Astrocyte of the spinal cord (primary cell): ENCODE measurements at regions not wholly inside any gene's neighbourhood (a gene's known extent, or its start where the extent isn't known, plus 50 kb on each side); places are given as distances from the start of the nearest gene placed in this dataset.
"Not testable (repeated sequence)": the region's sequence is repeated elsewhere in the genome, so short reads cannot be mapped to it uniquely, and the experiment has no call there.

Source experiments
- DNase-seq: peaks from one replicate; pipeline ENCODE4 v3.0.0; 2011; ENCODE audit warnings: low read depth, low spot score
- H3K4me3 ChIP-seq: 2 replicates; pipeline ENCODE4 v1.5.1; 2011; ENCODE audit warnings: low read depth, mild to moderate bottlenecking, low read length, moderate library complexity
- in situ Hi-C: cut with HindIII; loops from 2 replicates; pipeline ENCODE4 v1.10.0; 2017; ENCODE audit warnings: low sequenced_read_pairs
- TF ChIP-seq, protein P1 (sequence below): IDR thresholded peaks from 2 replicates; pipeline ENCODE4 v1.5.1; 2012; ENCODE audit warnings: low read depth, mild to moderate bottlenecking, low read length, inconsistent platforms

GRCh38 chr6:144782634-144783033 lies 497.5 kb downstream of the UTRN start:
- TF ChIP-seq, protein P1, sequence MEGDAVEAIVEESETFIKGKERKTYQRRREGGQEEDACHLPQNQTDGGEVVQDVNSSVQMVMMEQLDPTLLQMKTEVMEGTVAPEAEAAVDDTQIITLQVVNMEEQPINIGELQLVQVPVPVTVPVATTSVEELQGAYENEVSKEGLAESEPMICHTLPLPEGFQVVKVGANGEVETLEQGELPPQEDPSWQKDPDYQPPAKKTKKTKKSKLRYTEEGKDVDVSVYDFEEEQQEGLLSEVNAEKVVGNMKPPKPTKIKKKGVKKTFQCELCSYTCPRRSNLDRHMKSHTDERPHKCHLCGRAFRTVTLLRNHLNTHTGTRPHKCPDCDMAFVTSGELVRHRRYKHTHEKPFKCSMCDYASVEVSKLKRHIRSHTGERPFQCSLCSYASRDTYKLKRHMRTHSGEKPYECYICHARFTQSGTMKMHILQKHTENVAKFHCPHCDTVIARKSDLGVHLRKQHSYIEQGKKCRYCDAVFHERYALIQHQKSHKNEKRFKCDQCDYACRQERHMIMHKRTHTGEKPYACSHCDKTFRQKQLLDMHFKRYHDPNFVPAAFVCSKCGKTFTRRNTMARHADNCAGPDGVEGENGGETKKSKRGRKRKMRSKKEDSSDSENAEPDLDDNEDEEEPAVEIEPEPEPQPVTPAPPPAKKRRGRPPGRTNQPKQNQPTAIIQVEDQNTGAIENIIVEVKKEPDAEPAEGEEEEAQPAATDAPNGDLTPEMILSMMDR = no peak
- in situ Hi-C loops = no loop called here
- H3K4me3 ChIP-seq = no peak overlapping the region
- DNase-seq = no peak

DNA sequence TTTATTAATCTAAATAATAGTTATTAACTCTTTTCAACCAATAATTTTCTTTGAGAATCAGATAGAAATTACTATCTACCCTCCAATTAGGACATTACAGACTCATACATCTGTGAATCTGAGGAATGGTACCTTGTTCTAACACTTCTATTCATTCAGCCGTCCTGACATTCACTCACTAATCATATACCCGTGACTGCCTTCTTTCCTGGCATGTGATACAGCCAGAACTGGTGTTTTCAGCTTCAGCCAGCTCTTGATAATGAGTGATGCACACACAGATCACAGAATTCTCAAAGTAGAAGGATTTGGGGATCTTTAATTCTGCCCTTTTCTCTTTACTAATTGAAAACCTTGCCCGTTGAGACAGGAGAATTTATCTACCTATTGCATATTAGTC lies 499.9 kb downstream of the UTRN start:
- DNase-seq = no peak
- in situ Hi-C loops = no loop called here
- H3K4me3 ChIP-seq = no peak overlapping the region
- TF ChIP-seq, protein P1 = no peak

- DNase-seq = no peak
- in situ Hi-C loops = no loop called here
- H3K4me3 ChIP-seq = no peak overlapping the region
- TF ChIP-seq, protein P1 = no peak
These were observed 501.7 kb downstream of the UTRN start for GRCh38 chr6:144786825-144787224.

DNA sequence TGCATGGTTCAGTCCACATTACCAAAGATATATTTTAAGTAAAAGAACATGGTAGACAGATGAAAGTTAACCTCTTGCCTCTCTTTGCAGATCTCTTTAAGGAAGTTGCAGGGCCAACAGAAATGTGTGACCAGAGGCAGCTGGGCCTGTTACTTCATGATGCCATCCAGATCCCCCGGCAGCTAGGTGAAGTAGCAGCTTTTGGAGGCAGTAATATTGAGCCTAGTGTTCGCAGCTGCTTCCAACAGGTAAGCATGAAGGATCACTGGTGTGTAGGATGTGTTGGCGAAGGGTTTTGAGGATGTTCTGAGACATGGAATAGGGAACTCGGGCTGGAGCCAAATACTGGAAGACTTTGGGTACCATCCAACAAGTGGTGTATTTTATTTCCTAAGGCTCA lies 508.6 kb downstream of the UTRN start:
- no peak for DNase-seq
- TF ChIP-seq, protein P1 = no peak
- in situ Hi-C loops = no loop called here
- H3K4me3 ChIP-seq = no peak overlapping the region

DNA sequence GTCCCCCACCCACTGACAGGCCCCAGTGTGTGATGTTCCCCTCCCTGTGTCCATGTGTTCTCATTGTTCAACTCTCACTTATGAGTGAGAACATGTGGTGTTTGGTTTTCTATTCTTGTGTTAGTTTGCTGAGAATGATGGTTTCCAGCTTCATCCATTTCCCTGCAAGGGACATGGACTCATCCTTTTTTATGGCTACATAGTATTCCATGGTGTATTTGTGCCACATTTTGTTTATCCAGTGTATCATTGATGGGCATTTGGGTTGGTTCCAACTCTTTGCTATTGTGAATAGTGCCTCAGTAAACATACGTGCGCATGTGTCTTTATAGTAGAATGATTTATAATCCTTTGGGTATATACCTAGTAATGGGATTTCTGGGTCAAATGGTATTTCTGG lies 509.9 kb downstream of the UTRN start:
- DNase-seq, H3K4me3 ChIP-seq, in situ Hi-C loops: not testable (repeated sequence)

- in situ Hi-C loops = no loop called here
- TF ChIP-seq, protein P1 = no peak
These were observed 510.9 kb downstream of the UTRN start for GRCh38 chr6:144796070-144796469.

DNA sequence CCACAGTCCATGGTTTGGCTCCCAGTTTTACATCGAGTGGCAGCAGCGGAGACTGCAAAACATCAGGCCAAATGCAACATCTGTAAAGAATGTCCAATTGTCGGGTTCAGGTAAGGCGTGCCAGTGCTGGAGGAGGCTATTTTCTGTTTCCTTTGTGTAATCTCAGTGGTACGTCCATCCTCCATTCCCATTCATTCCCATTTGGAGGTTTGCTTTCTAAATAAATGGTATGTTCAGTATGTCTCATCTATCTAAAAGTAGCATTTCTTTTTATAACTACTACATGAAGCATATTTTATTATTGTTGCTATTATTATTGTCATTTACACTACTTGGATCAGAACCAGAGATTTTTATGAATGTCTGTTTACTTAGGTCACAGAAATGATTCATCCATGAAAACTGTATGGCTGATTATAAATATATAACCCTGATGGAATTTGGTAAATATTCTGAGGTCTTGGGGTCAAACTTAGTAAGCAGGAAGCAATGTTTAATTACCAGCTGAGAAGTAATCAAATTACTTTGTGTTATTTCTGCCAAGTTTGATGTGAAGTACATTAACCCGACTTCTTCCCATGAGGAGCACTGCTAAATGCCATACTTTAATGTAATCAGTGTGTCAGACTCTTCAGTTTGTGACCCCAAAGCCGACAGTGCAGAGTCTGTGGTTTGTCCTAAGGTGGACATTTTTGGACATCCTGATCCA lies 512.9 kb downstream of the UTRN start:
- H3K4me3 ChIP-seq = no peak overlapping the region
- TF ChIP-seq, protein P1 = no peak
- in situ Hi-C loops = no loop called here
- DNase-seq = peak; percentile 44

More at GRCh38 chr6:144796070-144796469, 510.9 kb downstream of the UTRN start:
- no peak for DNase-seq
- H3K4me3 ChIP-seq = no peak overlapping the region
